Ascending aorta (tissue), 2 donors: ENCODE measurements at regions not wholly inside any gene's neighbourhood (a gene's known extent, or its start where the extent isn't known, plus 50 kb on each side); places are given as distances from the start of the nearest gene placed in this dataset.
A peak's percentile ranks its signal among the peaks of the same experiment; 100 is the strongest.

Experiments used
- DNase-seq, 2 donors: peaks; one replicate each; pipeline ENCODE4 v3.0.0-alpha.2; 2019; ENCODE audit warnings: low spot score in 2 of 2
- H3K27ac ChIP-seq, 2 donors: fragments of 200-600 bp; sonication (generic); one replicate each; pipeline ENCODE4 v1.5.1; 2016 to 2017; ENCODE audit warnings: mild to moderate bottlenecking in 1 of 2
- H3K27me3 ChIP-seq: fragments of 200-600 bp; sonication (generic); one replicate; pipeline ENCODE4 v1.5.1; 2017
- H3K36me3 ChIP-seq, 2 donors: fragments of 200-600 bp; sonication (generic); one replicate each; pipeline ENCODE4 v1.5.1; 2016
- H3K4me1 ChIP-seq, 2 donors: fragments of 200-600 bp; sonication (generic); one replicate each; pipeline ENCODE4 v1.5.1; 2016 to 2017; ENCODE audit warnings: mild to moderate bottlenecking in 1 of 2
- H3K4me3 ChIP-seq, 2 donors: fragments of 200-600 bp; sonication (generic); one replicate each; pipeline ENCODE4 v1.5.1; 2016 to 2017; ENCODE audit warnings: mild to moderate bottlenecking in 1 of 2
- H3K9me3 ChIP-seq, 2 donors: fragments of 200-600 bp; sonication (generic); one replicate each; pipeline ENCODE4 v1.5.1; 2016
- intact Hi-C: fragments of 100-400 bp; cut with DNase I; formaldehyde crosslinking; loops from one replicate; pipeline ENCODE4 v1.15.1; 2023
- TF ChIP-seq, protein P1 (sequence below), 3 experiments: fragments of 200-600 bp in 2 of 3; fragments of 450-650 bp in 1 of 3; sonication (generic) in 2 of 3; IDR thresholded peaks; one replicate each; pipeline ENCODE4 v1.5.1; 2016 to 2019; ENCODE audit warnings: antibody characterized with exemption in 3 of 3, mild to moderate bottlenecking in 1 of 3, moderate library complexity in 1 of 3

DNA sequence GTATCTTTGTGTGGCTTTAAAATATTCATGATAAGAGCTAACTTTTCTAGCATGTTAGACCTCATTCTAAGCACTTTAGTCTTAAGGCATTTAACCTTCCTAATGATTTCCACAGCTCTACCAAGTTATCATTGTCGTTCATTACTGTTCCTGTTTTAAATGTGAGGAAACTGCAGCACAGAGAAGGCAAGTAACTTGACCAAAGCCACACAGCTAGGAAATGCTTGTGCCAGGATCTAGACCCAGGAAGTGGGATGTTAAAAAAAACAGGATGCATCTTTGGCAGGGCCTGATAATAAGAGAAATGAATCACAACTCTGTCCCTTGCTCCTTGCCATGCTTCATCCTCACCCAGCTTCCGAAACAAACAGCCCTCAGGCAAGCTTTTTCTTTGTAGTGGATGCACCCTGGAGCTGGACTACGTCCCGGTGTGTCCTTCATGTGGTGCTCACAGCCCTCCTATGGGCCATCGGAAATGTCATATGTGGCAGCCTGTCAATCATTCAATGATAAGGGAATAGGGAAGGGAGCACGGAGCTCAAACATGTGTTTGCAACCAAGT, 196.9 kb upstream of the RREB1 start:
- TF ChIP-seq, protein P1, sequence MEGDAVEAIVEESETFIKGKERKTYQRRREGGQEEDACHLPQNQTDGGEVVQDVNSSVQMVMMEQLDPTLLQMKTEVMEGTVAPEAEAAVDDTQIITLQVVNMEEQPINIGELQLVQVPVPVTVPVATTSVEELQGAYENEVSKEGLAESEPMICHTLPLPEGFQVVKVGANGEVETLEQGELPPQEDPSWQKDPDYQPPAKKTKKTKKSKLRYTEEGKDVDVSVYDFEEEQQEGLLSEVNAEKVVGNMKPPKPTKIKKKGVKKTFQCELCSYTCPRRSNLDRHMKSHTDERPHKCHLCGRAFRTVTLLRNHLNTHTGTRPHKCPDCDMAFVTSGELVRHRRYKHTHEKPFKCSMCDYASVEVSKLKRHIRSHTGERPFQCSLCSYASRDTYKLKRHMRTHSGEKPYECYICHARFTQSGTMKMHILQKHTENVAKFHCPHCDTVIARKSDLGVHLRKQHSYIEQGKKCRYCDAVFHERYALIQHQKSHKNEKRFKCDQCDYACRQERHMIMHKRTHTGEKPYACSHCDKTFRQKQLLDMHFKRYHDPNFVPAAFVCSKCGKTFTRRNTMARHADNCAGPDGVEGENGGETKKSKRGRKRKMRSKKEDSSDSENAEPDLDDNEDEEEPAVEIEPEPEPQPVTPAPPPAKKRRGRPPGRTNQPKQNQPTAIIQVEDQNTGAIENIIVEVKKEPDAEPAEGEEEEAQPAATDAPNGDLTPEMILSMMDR (IDR thresholded peaks at IDR 0.05), result no peak
- Histone ChIP-seq H3K9me3 (no peaks in the 10 kb centered on the region), H3K4me3 (no peak overlapping the region)

DNA sequence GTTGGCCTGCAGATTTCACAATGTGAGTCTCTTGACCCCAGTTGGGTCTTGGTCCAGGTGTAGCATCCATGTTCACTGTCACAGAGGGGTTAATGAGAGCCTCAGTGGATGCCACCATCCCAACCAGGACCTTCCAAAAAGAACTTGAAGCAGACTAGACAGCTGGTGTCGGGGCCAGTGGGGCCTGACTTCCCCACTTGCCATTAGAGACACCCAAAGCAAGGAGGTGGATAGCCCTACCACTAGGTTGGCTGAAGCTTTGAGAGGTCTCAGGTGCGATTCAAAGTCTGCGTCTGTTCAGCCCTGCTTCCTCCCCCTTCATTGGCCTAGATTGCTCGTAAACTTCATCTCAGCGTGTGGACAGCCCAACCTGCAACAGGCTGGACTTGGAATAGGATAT, 196.4 kb upstream of the RREB1 start:
- intact Hi-C loops, result no loop called here
- no peaks in the 10 kb centered on the region for H3K4me1 ChIP-seq
- DNase-seq, result no peak
- no peaks in the 10 kb centered on the region for H3K27me3 ChIP-seq
- TF ChIP-seq, protein P1 (IDR thresholded peaks at IDR 0.05), result no peak
- no peak overlapping the region for H3K4me3 ChIP-seq
- H3K27ac ChIP-seq, result no peak overlapping the region
- H3K36me3 ChIP-seq, result no peaks in the 10 kb centered on the region
- no peaks in the 10 kb centered on the region for H3K9me3 ChIP-seq

More for the DNA sequence above, 196.9 kb upstream of the RREB1 start:
- intact Hi-C loops, result no loop called here
- Histone ChIP-seq H3K4me1 (no peaks in the 10 kb centered on the region), H3K36me3 (no peaks in the 10 kb centered on the region), H3K27ac (no peak overlapping the region), H3K27me3 (no peaks in the 10 kb centered on the region)
- DNase-seq, result no peak

DNA sequence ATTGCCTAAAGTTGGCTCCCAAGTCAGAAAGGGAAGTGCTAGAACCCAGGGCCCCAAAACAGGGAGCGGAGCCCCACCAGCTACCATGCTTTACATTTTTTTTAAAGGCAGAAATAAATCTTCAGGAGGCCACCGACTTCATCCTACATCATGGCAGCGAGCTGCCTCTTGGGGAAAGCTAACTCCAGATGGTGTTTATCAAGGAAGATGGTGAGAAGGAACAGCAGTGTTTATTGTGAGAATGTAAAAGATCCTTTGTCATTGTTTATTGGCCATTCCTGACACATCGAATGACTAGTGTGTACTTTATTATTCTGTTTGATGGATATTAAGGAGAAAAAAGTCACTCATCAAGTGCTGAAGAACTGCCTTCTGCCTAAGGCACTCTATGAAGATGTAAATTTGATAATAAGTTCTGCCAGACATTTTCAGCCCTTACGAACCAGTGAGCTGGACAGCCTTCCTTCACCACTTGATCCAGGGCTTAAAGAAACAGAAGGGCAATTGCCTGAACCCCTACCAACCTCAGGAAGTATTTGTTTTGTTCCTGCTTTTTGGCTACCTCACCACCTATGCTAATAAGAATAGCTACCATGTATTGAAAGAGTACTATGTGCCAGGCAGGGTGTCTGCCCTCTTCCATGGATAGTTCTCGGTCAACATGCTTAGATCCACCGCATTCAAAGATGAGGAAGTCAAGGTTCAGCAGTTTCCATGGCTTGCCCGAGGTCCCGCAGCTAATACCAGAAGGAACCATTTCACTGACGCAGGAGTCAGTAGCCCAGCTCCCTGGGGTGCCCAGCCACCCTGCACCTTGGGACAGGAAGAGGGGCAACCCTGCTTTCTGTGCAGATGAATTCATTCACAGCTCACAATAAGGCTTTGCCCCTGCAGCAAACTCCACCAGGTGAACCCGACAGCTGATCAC, 194.7 kb upstream of the RREB1 start:
- DNase-seq, result no peak
- TF ChIP-seq, protein P1 (IDR thresholded peaks at IDR 0.05), result no peak
- H3K36me3 ChIP-seq, result no peaks in the 10 kb centered on the region
- intact Hi-C loops, result no loop called here
- no peaks in the 10 kb centered on the region for H3K27me3 ChIP-seq
- no peak overlapping the region for H3K27ac ChIP-seq
- no peaks in the 10 kb centered on the region for H3K9me3 ChIP-seq
- H3K4me3 ChIP-seq, result no peak overlapping the region
- no peaks in the 10 kb centered on the region for H3K4me1 ChIP-seq

DNA sequence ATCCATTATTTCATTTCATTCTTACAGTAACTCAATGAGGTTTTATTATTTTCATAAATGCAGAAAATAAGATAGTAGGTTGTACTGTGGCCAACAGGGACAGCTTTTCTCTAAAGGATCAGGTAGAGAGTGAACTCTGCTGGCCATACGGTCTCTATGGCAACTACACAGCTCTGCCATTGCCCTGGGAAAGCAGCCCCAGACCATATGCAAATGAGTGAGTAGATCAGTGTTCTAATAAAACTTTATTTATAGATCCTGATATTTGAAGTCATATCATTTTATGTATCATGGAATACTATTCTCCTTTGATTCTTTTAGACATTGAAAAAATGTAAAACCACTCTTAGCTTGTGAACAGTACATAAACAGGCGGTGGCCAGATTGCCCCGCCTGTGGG, 192.5 kb upstream of the RREB1 start:
- intact Hi-C loops, result no loop called here
- peak overlapping the region in 1 of 2 donors; percentile 34 for H3K27ac ChIP-seq
- no peaks in the 10 kb centered on the region for H3K36me3 ChIP-seq
- H3K9me3 ChIP-seq, result no peaks in the 10 kb centered on the region
- peak overlapping the region; percentile 12 to 40 for H3K4me3 ChIP-seq
- H3K27me3 ChIP-seq, result no peaks in the 10 kb centered on the region
- DNase-seq, result no peak
- H3K4me1 ChIP-seq, result no peaks in the 10 kb centered on the region
- TF ChIP-seq, protein P1 (IDR thresholded peaks at IDR 0.05), result no peak

DNA sequence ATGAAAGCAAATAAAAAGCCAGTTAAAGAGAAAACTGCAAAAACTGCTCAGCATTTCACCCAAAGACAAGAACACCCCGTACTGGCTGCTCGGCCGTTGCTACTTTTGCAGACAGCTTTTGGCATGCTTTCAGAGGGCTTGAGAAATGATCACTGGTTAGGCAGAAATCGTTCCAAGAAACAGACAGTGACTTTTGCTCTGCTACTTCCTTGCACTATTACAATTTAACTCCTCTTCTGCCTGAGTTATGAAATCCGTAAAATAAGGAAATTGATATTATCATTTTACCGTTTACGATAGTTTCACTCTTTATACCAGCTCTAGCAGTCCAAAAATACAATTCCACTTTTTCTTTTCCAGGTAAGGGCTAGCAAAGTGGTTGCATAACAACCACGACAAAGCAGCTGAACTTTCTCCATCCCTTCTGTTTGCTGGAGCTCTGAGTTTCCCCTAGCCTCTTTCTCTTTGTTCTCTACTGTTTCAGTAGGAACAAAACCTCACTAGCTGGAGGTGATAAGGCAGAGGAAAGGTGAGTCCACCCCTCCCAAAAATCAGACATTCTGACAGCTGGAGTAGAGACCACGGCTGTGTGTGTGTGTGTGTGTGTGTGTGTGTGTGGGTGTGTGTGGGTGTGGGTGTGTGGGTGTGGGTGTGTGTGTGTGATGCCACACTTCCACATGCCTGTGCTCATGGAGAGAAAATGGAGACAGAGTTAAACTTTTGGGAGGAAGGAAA, 191.8 kb upstream of the RREB1 start:
- Histone ChIP-seq H3K4me3 (peak overlapping the region; percentile 12 to 40), H3K27me3 (no peaks in the 10 kb centered on the region), H3K4me1 (no peaks in the 10 kb centered on the region), H3K9me3 (no peaks in the 10 kb centered on the region), H3K27ac (no peak overlapping the region), H3K36me3 (no peaks in the 10 kb centered on the region)
- intact Hi-C loops, result no loop called here
- DNase-seq, result peak in 1 of 2 donors; percentile 71
- TF ChIP-seq, protein P1 (IDR thresholded peaks at IDR 0.05), result no peak
